Mesenchymal stem cell (in vitro differentiated cells and primary cell): ENCODE measurements at regions not wholly inside any gene's neighbourhood (a gene's known extent, or its start where the extent isn't known, plus 50 kb on each side); places are given as distances from the start of the nearest gene placed in this dataset.

ENCODE experiments used
- DNase-seq: peaks from one replicate; pipeline ENCODE4 v3.0.0-alpha.2; 2013
- H2AFZ ChIP-seq: one replicate; pipeline ENCODE4 v1.6.1; 2013; ENCODE audit warnings: low read depth, mild to moderate bottlenecking, control low read depth, inconsistent platforms, low read length, moderate library complexity
- H2AK5ac ChIP-seq: 2 replicates; pipeline ENCODE4 v1.6.1; 2013; ENCODE audit warnings: low read length, moderate library complexity, mild to moderate bottlenecking, inconsistent platforms; ENCODE audit not compliant: severe bottlenecking
- H2BK120ac ChIP-seq: one replicate; pipeline ENCODE4 v1.6.1; 2013; ENCODE audit warnings: low read depth, mild to moderate bottlenecking, inconsistent platforms, low read length, moderate library complexity
- H2BK12ac ChIP-seq, 2 experiments: one replicate each; pipeline ENCODE4 v1.6.1; 2013; ENCODE audit warnings: inconsistent platforms in 2 of 2, low read length in 2 of 2, mild to moderate bottlenecking in 2 of 2, moderate library complexity in 2 of 2, control low read depth in 1 of 2
- H2BK15ac ChIP-seq: one replicate; pipeline ENCODE4 v1.6.1; 2013; ENCODE audit warnings: mild to moderate bottlenecking, low read depth, inconsistent platforms; ENCODE audit not compliant: poor library complexity, severe bottlenecking
- H2BK5ac ChIP-seq: 2 replicates; pipeline ENCODE4 v1.6.1; 2013; ENCODE audit warnings: low read depth, mild to moderate bottlenecking, low read length, control low read depth, inconsistent platforms; ENCODE audit not compliant: poor library complexity, severe bottlenecking
- H3K14ac ChIP-seq, 2 experiments: one replicate each; pipeline ENCODE4 v1.6.1; 2013; ENCODE audit warnings: inconsistent platforms in 2 of 2, low read length in 2 of 2, control low read depth in 1 of 2, mild to moderate bottlenecking in 1 of 2, moderate library complexity in 1 of 2
- H3K18ac ChIP-seq, 2 experiments: one replicate each; pipeline ENCODE4 v1.6.1; 2013; ENCODE audit warnings: inconsistent platforms in 2 of 2, low read length in 2 of 2, control low read depth in 1 of 2, low read depth in 1 of 2, mild to moderate bottlenecking in 1 of 2
- H3K23ac ChIP-seq, 2 experiments: one replicate each; pipeline ENCODE4 v1.6.1; 2013; ENCODE audit warnings: inconsistent platforms in 2 of 2, low read length in 2 of 2, mild to moderate bottlenecking in 2 of 2, moderate library complexity in 2 of 2, control low read depth in 1 of 2
- H3K27ac ChIP-seq: 2 replicates; pipeline ENCODE4 v1.5.1; 2013; ENCODE audit warnings: mild to moderate bottlenecking, moderate library complexity, low read length, control low read depth, inconsistent platforms; ENCODE audit not compliant: poor library complexity, severe bottlenecking
- H3K27me3 ChIP-seq, 2 experiments: 2 replicates each; pipeline versions ENCODE4 v1.6.1 to v1.7.0; 2013; ENCODE audit warnings: low read length in 2 of 2, mild to moderate bottlenecking in 2 of 2, moderate library complexity in 2 of 2, control low read depth in 1 of 2, inconsistent platforms in 1 of 2; ENCODE audit not compliant: control insufficient read depth in 1 of 2, insufficient read depth in 1 of 2
- H3K36me3 ChIP-seq, 2 experiments: 2 replicates each; pipeline versions ENCODE4 v1.6.1 to v1.7.0; 2013; ENCODE audit warnings: low read length in 2 of 2, control low read depth in 1 of 2, inconsistent platforms in 1 of 2, low read depth in 1 of 2, mild to moderate bottlenecking in 1 of 2; ENCODE audit not compliant: insufficient read depth in 2 of 2, control insufficient read depth in 1 of 2
- H3K4ac ChIP-seq, 2 experiments: one replicate each; pipeline ENCODE4 v1.6.1; 2013; ENCODE audit warnings: inconsistent platforms in 2 of 2, low read length in 2 of 2, mild to moderate bottlenecking in 2 of 2, moderate library complexity in 2 of 2, control low read depth in 1 of 2, low read depth in 1 of 2
- H3K4me1 ChIP-seq: 2 replicates; pipeline ENCODE4 v1.6.1; 2013; ENCODE audit warnings: low read depth, low read length, control low read depth; ENCODE audit not compliant: control insufficient read depth, insufficient read depth
- H3K4me2 ChIP-seq: 2 replicates; pipeline ENCODE4 v1.6.1; 2013; ENCODE audit warnings: low read length, mild to moderate bottlenecking, inconsistent platforms; ENCODE audit not compliant: poor library complexity, severe bottlenecking
- H3K4me3 ChIP-seq, 2 experiments: 2 replicates each; pipeline versions ENCODE4 v1.5.1 to v1.7.0; 2013; ENCODE audit warnings: low read length in 2 of 2, mild to moderate bottlenecking in 2 of 2, control low read depth in 1 of 2, low read depth in 1 of 2; ENCODE audit not compliant: insufficient read depth in 1 of 2
- H3K79me1 ChIP-seq: replicated peaks from 2 replicates; pipeline ENCODE4 v1.6.1; 2013; ENCODE audit warnings: mild to moderate bottlenecking, control low read depth, low read length, inconsistent platforms; ENCODE audit not compliant: poor library complexity, severe bottlenecking
- H3K9ac ChIP-seq: 2 replicates; pipeline ENCODE4 v1.7.0; 2013; ENCODE audit warnings: mild to moderate bottlenecking, low read length, moderate library complexity
- H3K9me3 ChIP-seq: 2 replicates; pipeline ENCODE4 v1.7.0; 2013; ENCODE audit warnings: mild to moderate bottlenecking, low read length; ENCODE audit not compliant: control insufficient read depth
- H4K8ac ChIP-seq: one replicate; pipeline ENCODE4 v1.6.1; 2013; ENCODE audit warnings: inconsistent platforms, mild to moderate bottlenecking, low read length, moderate library complexity
- H4K91ac ChIP-seq: one replicate; pipeline ENCODE4 v1.6.1; 2013; ENCODE audit warnings: mild to moderate bottlenecking, low read length, inconsistent platforms
- WGBS: methylation state at CpG from one replicate; pipeline ENCODE4 v1.1.7; 2013; ENCODE audit warnings: mixed read lengths; 5-methylcytosine and 5-hydroxymethylcytosine counted together

DNA sequence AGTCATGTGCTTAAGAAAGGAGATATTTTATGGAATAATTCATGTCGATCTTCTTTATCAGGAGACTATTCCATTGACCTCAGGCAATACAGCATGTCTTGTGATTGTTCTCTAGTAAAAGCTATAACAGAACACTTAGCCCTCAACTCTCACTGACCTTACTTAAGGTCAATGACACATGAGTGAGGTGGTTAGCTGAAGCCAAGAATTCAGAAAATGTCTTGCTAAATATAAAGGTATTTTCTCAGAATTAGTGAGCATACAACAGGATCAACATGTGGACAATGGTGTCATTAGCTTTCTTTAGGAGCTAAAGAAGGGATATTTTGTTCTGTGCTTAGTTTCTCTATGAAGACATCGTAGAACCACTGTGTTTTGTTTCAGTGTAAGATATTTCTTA is 1730.4 kb upstream of the SLC10A2 start:
- Histone ChIP-seq H3K9me3 (no peaks in the 10 kb centered on the region), H2BK120ac (no peak overlapping the region), H3K27ac (no peak overlapping the region), H2BK5ac (no peak overlapping the region), H3K9ac (no peak overlapping the region), H3K4me2 (no peak overlapping the region), H3K36me3 (no peaks in the 10 kb centered on the region), H3K4ac (no peak overlapping the region), H3K18ac (no peak overlapping the region), H3K79me1 (no peaks in the 10 kb centered on the region), H3K27me3 (no peaks in the 10 kb centered on the region), H4K91ac (no peak overlapping the region), H3K4me1 (no peaks in the 10 kb centered on the region), H2AFZ (no peak overlapping the region), H2BK15ac (no peak overlapping the region), H3K4me3 (no peak overlapping the region), H4K8ac (no peak overlapping the region), H2BK12ac (no peak overlapping the region), H3K14ac (no peak overlapping the region), H2AK5ac (no peak overlapping the region), H3K23ac (no peak overlapping the region)
- no peak for DNase-seq
- WGBS = 100% methylated on average over 1 of the region's 2 CpGs

DNA sequence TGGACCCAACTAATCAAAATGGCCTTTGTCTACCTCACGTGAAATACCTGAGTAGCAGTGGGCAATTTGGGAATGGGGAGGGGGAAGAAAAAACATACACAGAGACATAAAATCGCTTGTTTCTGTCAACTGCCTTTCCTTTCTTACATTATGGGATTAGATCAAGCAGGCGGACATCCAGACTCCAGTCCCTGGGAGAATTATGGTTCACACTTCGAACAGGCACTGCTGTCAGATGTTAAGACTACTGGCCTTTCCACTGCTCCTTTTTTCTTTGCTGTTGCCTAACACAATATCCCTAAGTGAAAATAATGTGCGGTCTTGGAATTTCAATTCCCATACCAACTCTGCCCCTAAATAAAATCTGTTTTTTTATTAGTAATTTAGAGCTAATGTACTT is 1719.7 kb upstream of the SLC10A2 start:
- no peak overlapping the region for H4K8ac ChIP-seq
- no peak for DNase-seq
- H3K79me1 ChIP-seq = no peaks in the 10 kb centered on the region
- no peak overlapping the region for H3K27ac ChIP-seq
- no peak overlapping the region for H3K9ac ChIP-seq
- H3K4me2 ChIP-seq = no peak overlapping the region
- peaks cover 1% of the 10 kb centered on the region for H3K4me1 ChIP-seq
- H3K27me3 ChIP-seq = no peaks in the 10 kb centered on the region
- H2BK15ac ChIP-seq = no peak overlapping the region
- no peak overlapping the region for H3K14ac ChIP-seq
- H4K91ac ChIP-seq = no peak overlapping the region
- no peak overlapping the region for H2AK5ac ChIP-seq
- H3K4me3 ChIP-seq = no peak overlapping the region
- no peak overlapping the region for H3K23ac ChIP-seq
- no peaks in the 10 kb centered on the region for H3K36me3 ChIP-seq
- H3K9me3 ChIP-seq = peaks cover 4% of the 10 kb centered on the region
- H2BK120ac ChIP-seq = no peak overlapping the region
- no peak overlapping the region for H3K18ac ChIP-seq
- no peak overlapping the region for H2BK12ac ChIP-seq
- H2BK5ac ChIP-seq = no peak overlapping the region
- 70% methylated on average over 4 of the region's 5 CpGs for WGBS
- no peak overlapping the region for H2AFZ ChIP-seq
- no peak overlapping the region for H3K4ac ChIP-seq

DNA sequence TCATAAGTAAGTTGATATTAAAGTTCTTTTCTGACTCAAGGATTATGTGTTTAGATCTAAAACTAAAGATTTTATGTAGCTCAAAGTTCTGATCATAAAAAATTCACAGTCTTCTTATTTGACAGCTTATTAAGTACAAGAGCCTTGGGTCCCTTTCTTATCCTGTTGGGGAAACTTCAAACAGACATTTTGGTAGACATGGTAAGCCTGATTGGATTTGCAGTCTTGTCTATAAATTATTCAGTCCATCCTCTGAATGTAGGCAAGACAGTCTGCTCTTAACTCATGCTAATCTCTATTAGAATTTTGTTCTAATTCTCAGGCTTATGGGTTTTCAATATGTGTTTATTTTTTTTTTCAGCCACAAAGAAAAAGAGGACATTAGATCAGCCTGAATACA is 1718.7 kb upstream of the SLC10A2 start:
- Histone ChIP-seq H3K23ac (no peak overlapping the region), H3K4ac (no peak overlapping the region), H3K18ac (no peak overlapping the region), H3K4me2 (no peak overlapping the region), H3K4me1 (peaks cover 5% of the 10 kb centered on the region), H3K9me3 (peaks cover 4% of the 10 kb centered on the region), H3K27ac (no peak overlapping the region), H4K8ac (no peak overlapping the region), H3K27me3 (no peaks in the 10 kb centered on the region), H2BK12ac (no peak overlapping the region), H3K9ac (no peak overlapping the region), H2BK15ac (no peak overlapping the region), H4K91ac (no peak overlapping the region), H2AK5ac (no peak overlapping the region), H2BK5ac (no peak overlapping the region), H3K79me1 (no peaks in the 10 kb centered on the region), H3K14ac (no peak overlapping the region), H3K4me3 (no peak overlapping the region), H2AFZ (no peak overlapping the region), H3K36me3 (no peaks in the 10 kb centered on the region), H2BK120ac (no peak overlapping the region)
- DNase-seq = no peak

- peak; percentile 16 for DNase-seq
Measured at GRCh38 chr13:104782741-104783140, 1716.5 kb upstream of the SLC10A2 start.

More at GRCh38 chr13:104782741-104783140, 1716.5 kb upstream of the SLC10A2 start:
- Histone ChIP-seq H2AK5ac (no peak overlapping the region), H3K4me1 (peaks cover 7% of the 10 kb centered on the region), H2AFZ (no peak overlapping the region), H3K27ac (no peak overlapping the region), H3K36me3 (no peaks in the 10 kb centered on the region), H4K8ac (no peak overlapping the region), H3K27me3 (no peaks in the 10 kb centered on the region), H3K18ac (no peak overlapping the region), H3K9ac (no peak overlapping the region), H3K23ac (no peak overlapping the region), H3K4ac (no peak overlapping the region), H3K79me1 (no peaks in the 10 kb centered on the region), H2BK5ac (no peak overlapping the region), H2BK15ac (no peak overlapping the region), H3K4me2 (no peak overlapping the region), H3K4me3 (no peak overlapping the region), H3K14ac (no peak overlapping the region), H2BK12ac (no peak overlapping the region), H2BK120ac (no peak overlapping the region), H4K91ac (no peak overlapping the region), H3K9me3 (peaks cover 4% of the 10 kb centered on the region)
- WGBS = 55% methylated on average over 2 of the region's 2 CpGs
